Smooth muscle cell (in vitro differentiated cells): ENCODE measurements at regions not wholly inside any gene's neighbourhood (a gene's known extent, or its start where the extent isn't known, plus 50 kb on each side); places are given as distances from the start of the nearest gene placed in this dataset.

Experiments
- DNase-seq: peaks from one replicate; lab custom pipeline; 2025; ENCODE audit not compliant: unreplicated experiment; lab: John Stamatoyannopoulos, UW
- H2AFZ ChIP-seq: fragments of 200-600 bp; sonication (generic); 2 replicates; pipeline ENCODE4 v1.6.0; 2016; ENCODE audit warnings: antibody characterized with exemption, low read depth, mild to moderate bottlenecking
- H3F3A ChIP-seq: fragments of 200-600 bp; sonication (generic); 2 replicates; pipeline ENCODE4 v1.6.0; 2017; ENCODE audit warnings: antibody characterized with exemption, low read depth
- H3K27ac ChIP-seq: fragments of 200-600 bp; sonication (generic); 2 replicates; pipeline ENCODE4 v1.5.1; 2016; ENCODE audit warnings: low read depth, mild to moderate bottlenecking
- H3K27me3 ChIP-seq: fragments of 200-600 bp; sonication (generic); 2 replicates; pipeline ENCODE4 v1.6.1; 2016; ENCODE audit warnings: low read depth, mild to moderate bottlenecking
- H3K36me3 ChIP-seq: fragments of 200-600 bp; sonication (generic); 2 replicates; pipeline ENCODE4 v1.5.1; 2016; ENCODE audit warnings: low read depth
- H3K4me1 ChIP-seq: fragments of 200-600 bp; sonication (generic); 2 replicates; pipeline ENCODE4 v1.5.1; 2016; ENCODE audit warnings: low read depth
- H3K4me2 ChIP-seq: fragments of 200-600 bp; sonication (generic); 2 replicates; pipeline ENCODE4 v1.6.0; 2016; ENCODE audit warnings: mild to moderate bottlenecking
- H3K4me3 ChIP-seq: fragments of 200-600 bp; sonication (generic); 2 replicates; pipeline ENCODE4 v1.5.1; 2016; ENCODE audit warnings: mild to moderate bottlenecking
- H3K79me2 ChIP-seq: fragments of 200-600 bp; sonication (generic); 2 replicates; pipeline ENCODE4 v1.6.0; 2016; ENCODE audit warnings: low read depth, mild to moderate bottlenecking
- H3K9ac ChIP-seq: fragments of 200-600 bp; sonication (generic); 2 replicates; pipeline ENCODE4 v1.6.0; 2016; ENCODE audit warnings: low read depth
- H3K9me3 ChIP-seq: fragments of 200-600 bp; sonication (generic); replicated peaks from 2 replicates; pipeline ENCODE4 v1.5.1; 2016; ENCODE audit warnings: low read depth
- H4K20me1 ChIP-seq: fragments of 200-600 bp; sonication (generic); 2 replicates; pipeline ENCODE4 v1.6.0; 2016; ENCODE audit warnings: low read depth
- WGBS: methylation state at CpG from one replicate; pipeline ENCODE4 v1.1.7; 2016; ENCODE audit warnings: low lambda C conversion rate; 5-methylcytosine and 5-hydroxymethylcytosine counted together
- TF ChIP-seq, protein P1 (sequence below): fragments of 200-600 bp; sonication (generic); IDR thresholded peaks from 2 replicates; pipeline ENCODE4 v1.5.1; 2017; ENCODE audit warnings: borderline replicate concordance, mild to moderate bottlenecking, antibody characterized with exemption; ENCODE audit not compliant: insufficient read depth, poor library complexity, severe bottlenecking

DNA sequence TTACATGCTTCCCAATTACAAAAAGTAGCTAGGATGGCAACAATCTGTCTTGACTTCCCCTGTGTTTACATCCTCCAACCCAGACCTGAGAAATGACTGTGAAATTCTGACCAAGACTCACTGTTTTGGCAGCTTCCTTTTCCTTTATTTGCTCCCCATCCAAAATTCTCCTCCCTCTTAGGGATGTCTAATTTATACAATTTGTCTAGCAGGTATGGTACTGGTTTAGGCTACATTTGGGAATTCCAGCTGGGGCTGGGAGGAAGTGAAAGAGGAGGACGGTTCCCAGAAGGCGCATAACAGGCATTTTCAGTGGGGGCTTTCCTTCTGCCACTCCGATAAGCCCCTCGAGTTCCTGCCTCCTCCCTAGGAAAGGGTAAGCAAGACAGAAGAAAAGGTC is 231.5 kb upstream of the BTBD3 start:
- DNase-seq = no peak
- no peak overlapping the region for H3K9ac ChIP-seq
- no peak overlapping the region for H3K4me3 ChIP-seq
- no peaks in the 10 kb centered on the region for H3K79me2 ChIP-seq
- H3K27me3 ChIP-seq = no peaks in the 10 kb centered on the region
- no peaks in the 10 kb centered on the region for H3K9me3 ChIP-seq
- TF ChIP-seq, protein P1, sequence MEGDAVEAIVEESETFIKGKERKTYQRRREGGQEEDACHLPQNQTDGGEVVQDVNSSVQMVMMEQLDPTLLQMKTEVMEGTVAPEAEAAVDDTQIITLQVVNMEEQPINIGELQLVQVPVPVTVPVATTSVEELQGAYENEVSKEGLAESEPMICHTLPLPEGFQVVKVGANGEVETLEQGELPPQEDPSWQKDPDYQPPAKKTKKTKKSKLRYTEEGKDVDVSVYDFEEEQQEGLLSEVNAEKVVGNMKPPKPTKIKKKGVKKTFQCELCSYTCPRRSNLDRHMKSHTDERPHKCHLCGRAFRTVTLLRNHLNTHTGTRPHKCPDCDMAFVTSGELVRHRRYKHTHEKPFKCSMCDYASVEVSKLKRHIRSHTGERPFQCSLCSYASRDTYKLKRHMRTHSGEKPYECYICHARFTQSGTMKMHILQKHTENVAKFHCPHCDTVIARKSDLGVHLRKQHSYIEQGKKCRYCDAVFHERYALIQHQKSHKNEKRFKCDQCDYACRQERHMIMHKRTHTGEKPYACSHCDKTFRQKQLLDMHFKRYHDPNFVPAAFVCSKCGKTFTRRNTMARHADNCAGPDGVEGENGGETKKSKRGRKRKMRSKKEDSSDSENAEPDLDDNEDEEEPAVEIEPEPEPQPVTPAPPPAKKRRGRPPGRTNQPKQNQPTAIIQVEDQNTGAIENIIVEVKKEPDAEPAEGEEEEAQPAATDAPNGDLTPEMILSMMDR = no peak
- 74% methylated on average over 4 of the region's 4 CpGs for WGBS
- H3K4me2 ChIP-seq = no peak overlapping the region
- H3K27ac ChIP-seq = no peak overlapping the region
- peak overlapping the region; percentile 71 for H2AFZ ChIP-seq
- H4K20me1 ChIP-seq = no peaks in the 10 kb centered on the region
- no peaks in the 10 kb centered on the region for H3K4me1 ChIP-seq
- no peaks in the 10 kb centered on the region for H3K36me3 ChIP-seq
- no peaks in the 10 kb centered on the region for H3F3A ChIP-seq

- H3K9me3 ChIP-seq = no peaks in the 10 kb centered on the region
- WGBS = 23% methylated on average over 40 of the region's 42 CpGs
- no peak for DNase-seq
- no peak overlapping the region for H3K27ac ChIP-seq
- no peaks in the 10 kb centered on the region for H3K79me2 ChIP-seq
- no peaks in the 10 kb centered on the region for H3K36me3 ChIP-seq
- peak overlapping the region; percentile 54 for H3K4me3 ChIP-seq
- TF ChIP-seq, protein P1 = no peak
- peak overlapping the region; percentile 85 for H3K4me2 ChIP-seq
- no peaks in the 10 kb centered on the region for H3F3A ChIP-seq
- H2AFZ ChIP-seq = peak overlapping the region; percentile 71
- no peak overlapping the region for H3K9ac ChIP-seq
- no peaks in the 10 kb centered on the region for H4K20me1 ChIP-seq
- no peaks in the 10 kb centered on the region for H3K27me3 ChIP-seq
- no peaks in the 10 kb centered on the region for H3K4me1 ChIP-seq
These were observed 230.7 kb upstream of the BTBD3 start for GRCh38 chr20:11686820-11687543.

DNA sequence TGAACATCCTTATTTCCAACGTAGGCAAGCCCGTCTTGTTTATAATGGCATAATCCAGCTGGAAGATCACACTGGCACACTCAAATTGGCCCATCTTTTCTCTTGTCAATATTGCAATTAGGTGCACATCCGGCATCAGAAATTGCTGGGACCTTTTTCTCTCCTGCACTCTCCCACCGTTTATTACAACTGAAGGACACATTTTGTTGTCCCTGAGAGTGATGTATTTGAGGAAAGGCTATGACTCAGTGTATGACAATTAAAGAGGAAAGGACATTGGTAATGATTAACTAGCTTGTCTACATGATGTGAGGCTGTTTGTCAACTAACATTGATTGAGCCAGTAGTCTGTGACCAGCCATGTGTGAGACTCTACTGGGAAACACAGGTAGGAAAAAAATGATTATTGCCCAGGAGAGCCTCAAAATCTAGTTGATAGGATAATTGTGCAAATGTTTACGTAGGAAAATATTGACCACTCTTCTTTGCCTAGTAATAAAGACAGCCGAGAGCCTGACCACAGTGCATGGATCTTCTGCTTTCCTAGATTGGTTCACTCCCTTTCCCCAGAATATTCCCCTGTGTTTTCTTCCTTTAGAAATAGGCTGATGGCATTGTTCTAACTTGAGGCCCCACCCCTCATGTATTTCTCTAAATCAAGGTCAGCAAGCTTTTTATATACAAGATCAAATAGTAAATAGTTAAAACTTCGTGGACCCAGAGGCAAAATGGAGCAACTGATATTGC is 230.0 kb upstream of the BTBD3 start:
- 86% methylated on average over 7 of the region's 7 CpGs for WGBS
- H3K9me3 ChIP-seq = no peaks in the 10 kb centered on the region
- no peak for DNase-seq
- H3F3A ChIP-seq = no peaks in the 10 kb centered on the region
- H3K27me3 ChIP-seq = no peaks in the 10 kb centered on the region
- no peaks in the 10 kb centered on the region for H3K4me1 ChIP-seq
- no peaks in the 10 kb centered on the region for H3K36me3 ChIP-seq
- H3K79me2 ChIP-seq = no peaks in the 10 kb centered on the region
- H3K4me2 ChIP-seq = peak overlapping the region; percentile 85
- TF ChIP-seq, protein P1 = no peak
- H3K9ac ChIP-seq = no peak overlapping the region
- peak overlapping the region; percentile 54 for H3K4me3 ChIP-seq
- no peak overlapping the region for H3K27ac ChIP-seq
- H2AFZ ChIP-seq = no peak overlapping the region
- H4K20me1 ChIP-seq = no peaks in the 10 kb centered on the region
